Hepatocyte (in vitro differentiated cells): ENCODE measurements at regions not wholly inside any gene's neighbourhood (a gene's known extent, or its start where the extent isn't known, plus 50 kb on each side); places are given as distances from the start of the nearest gene placed in this dataset.

Experiments used
- EZH2phosphoT487 ChIP-seq: fragments of 200-600 bp; sonication (generic); IDR thresholded peaks from one replicate; pipeline ENCODE4 v1.6.1; 2018; ENCODE audit warnings: antibody characterized with exemption, mild to moderate bottlenecking, low read depth, moderate library complexity; ENCODE audit not compliant: unreplicated experiment, severe bottlenecking
- TF ChIP-seq, protein P1 (sequence below): fragments of 200-600 bp; sonication (generic); IDR thresholded peaks from 2 replicates; pipeline ENCODE4 v1.5.1; 2016; ENCODE audit warnings: antibody characterized with exemption, mild to moderate bottlenecking; ENCODE audit not compliant: poor library complexity

DNA sequence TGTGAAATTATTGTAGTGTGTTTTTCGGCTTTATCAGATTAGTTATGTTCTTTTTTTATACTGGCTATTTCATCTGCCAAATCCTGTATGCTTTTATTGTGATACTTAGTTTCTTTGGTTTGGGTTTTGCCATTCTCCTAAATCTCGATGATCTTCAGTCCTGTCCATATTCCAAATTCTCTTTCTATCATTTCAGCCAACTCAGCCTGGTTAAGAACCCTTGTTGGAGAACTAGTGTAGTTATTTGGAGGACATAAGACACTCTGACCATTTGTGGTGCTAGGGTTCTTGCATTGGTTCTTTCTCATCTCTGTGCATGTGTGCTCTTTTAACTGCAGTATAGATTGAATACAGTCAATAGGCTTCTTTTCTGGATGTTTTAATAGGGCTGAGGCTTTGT, 187.0 kb upstream of the CCNH start:
- TF ChIP-seq, protein P1, sequence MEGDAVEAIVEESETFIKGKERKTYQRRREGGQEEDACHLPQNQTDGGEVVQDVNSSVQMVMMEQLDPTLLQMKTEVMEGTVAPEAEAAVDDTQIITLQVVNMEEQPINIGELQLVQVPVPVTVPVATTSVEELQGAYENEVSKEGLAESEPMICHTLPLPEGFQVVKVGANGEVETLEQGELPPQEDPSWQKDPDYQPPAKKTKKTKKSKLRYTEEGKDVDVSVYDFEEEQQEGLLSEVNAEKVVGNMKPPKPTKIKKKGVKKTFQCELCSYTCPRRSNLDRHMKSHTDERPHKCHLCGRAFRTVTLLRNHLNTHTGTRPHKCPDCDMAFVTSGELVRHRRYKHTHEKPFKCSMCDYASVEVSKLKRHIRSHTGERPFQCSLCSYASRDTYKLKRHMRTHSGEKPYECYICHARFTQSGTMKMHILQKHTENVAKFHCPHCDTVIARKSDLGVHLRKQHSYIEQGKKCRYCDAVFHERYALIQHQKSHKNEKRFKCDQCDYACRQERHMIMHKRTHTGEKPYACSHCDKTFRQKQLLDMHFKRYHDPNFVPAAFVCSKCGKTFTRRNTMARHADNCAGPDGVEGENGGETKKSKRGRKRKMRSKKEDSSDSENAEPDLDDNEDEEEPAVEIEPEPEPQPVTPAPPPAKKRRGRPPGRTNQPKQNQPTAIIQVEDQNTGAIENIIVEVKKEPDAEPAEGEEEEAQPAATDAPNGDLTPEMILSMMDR: no peak
- no peak for TF ChIP-seq EZH2phosphoT487
